ENCODE measurements at regions not wholly inside any gene's neighbourhood (a gene's known extent, or its start where the extent isn't known, plus 50 kb on each side); places are given as distances from the start of the nearest gene placed in this dataset.

- no peak for DNase-seq (ENCODE audit: low spot score in 2 of 2)
- intact Hi-C loops (cut with DNase I; ENCODE audit: low total_unique reads): no loop called here
- TF ChIP-seq CTCF (IDR thresholded peaks at IDR 0.05): no peak
- no peak for TF ChIP-seq POLR2A (IDR thresholded peaks at IDR 0.05)
- H3K4me3 ChIP-seq (ENCODE audit: low read depth, poor library complexity, severe bottlenecking): no peak overlapping the region
- WGBS, 2 donors: 87 to 92% methylated on average over 2 of the region's 2 CpGs
Measured at GRCh38 chr14:43207189-43207588, 1299.9 kb downstream of the FSCB start.

- intact Hi-C loops (cut with DNase I; ENCODE audit: low total_unique reads): no loop called here
- H3K4me3 ChIP-seq (ENCODE audit: low read depth, poor library complexity, severe bottlenecking): no peak overlapping the region
- TF ChIP-seq POLR2A (IDR thresholded peaks at IDR 0.05): no peak
- TF ChIP-seq CTCF (IDR thresholded peaks at IDR 0.05): no peak
- no peak for DNase-seq (ENCODE audit: low spot score in 2 of 2)
- 39 to 55% methylated on average over 2 of the region's 2 CpGs for WGBS, 2 donors
Measured at GRCh38 chr14:43204816-43205215, 1302.3 kb downstream of the FSCB start.

DNA sequence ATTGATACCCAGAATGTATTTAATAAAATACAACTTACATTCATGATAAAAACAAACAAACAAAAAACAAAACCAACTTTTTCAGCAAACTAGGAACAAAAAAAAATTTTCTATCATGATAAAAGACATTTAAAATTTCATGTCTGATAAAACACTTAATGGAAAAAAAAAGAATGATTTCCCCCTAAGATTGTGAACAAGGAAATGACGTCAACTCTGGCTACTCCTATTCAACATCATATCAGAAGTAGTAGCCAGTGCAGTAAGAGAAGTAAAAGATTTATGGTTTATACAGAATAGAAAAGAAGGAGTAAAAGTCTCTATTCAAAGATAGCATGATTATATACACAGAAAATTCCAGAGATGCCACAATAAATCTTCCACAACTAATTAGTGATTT is 1306.6 kb downstream of the FSCB start:
- no peak for TF ChIP-seq CTCF (IDR thresholded peaks at IDR 0.05)
- no peak for TF ChIP-seq POLR2A (IDR thresholded peaks at IDR 0.05)
- intact Hi-C loops (cut with DNase I; ENCODE audit: low total_unique reads): no loop called here
- no peak for DNase-seq (ENCODE audit: low spot score in 2 of 2)
- H3K4me3 ChIP-seq (ENCODE audit: low read depth, poor library complexity, severe bottlenecking): no peak overlapping the region
- WGBS, 2 donors: 66 to 79% methylated on average over 1 of the region's 1 CpG

DNA sequence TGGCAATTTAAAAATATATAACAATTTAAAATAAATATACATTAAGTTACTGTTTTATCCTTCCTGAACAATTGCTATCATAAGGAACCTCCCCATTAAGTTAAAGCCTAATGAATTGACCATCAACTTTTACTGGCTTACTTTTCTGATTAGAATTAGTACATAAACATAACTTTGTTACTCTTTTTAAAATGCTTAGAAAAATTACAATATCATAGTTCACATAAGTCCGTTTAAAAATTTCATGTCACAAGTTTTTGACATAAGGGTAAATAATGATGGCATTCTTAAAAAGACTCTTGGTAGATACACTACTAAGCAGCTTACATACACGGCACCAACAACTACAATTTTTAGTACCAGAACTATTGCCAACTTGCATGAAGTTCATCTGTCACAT is 1308.6 kb downstream of the FSCB start:
- 90% methylated on average over 2 of the region's 2 CpGs for WGBS, 2 donors
- TF ChIP-seq CTCF (IDR thresholded peaks at IDR 0.05): no peak
- no peak for TF ChIP-seq POLR2A (IDR thresholded peaks at IDR 0.05)
- intact Hi-C loops (cut with DNase I; ENCODE audit: low total_unique reads): no loop called here
- DNase-seq (ENCODE audit: low spot score in 2 of 2): no peak
- H3K4me3 ChIP-seq (ENCODE audit: low read depth, poor library complexity, severe bottlenecking): no peak overlapping the region

GRCh38 chr14:43184540-43184939 is 1322.5 kb downstream of the FSCB start:
- intact Hi-C loops (cut with DNase I; ENCODE audit: low total_unique reads): loop anchor here (5.0 kb wide), 1 partner anchor 308 kb away; no protein-coding TSS in a partner anchor
- H3K4me3 ChIP-seq (ENCODE audit: low read depth, poor library complexity, severe bottlenecking): no peak overlapping the region
- DNase-seq (ENCODE audit: low spot score in 2 of 2): no peak
- TF ChIP-seq POLR2A (IDR thresholded peaks at IDR 0.05) (no peak), CTCF (IDR thresholded peaks at IDR 0.05) (no peak)
- WGBS, 2 donors: 77 to 85% methylated on average over 3 of the region's 3 CpGs

DNA sequence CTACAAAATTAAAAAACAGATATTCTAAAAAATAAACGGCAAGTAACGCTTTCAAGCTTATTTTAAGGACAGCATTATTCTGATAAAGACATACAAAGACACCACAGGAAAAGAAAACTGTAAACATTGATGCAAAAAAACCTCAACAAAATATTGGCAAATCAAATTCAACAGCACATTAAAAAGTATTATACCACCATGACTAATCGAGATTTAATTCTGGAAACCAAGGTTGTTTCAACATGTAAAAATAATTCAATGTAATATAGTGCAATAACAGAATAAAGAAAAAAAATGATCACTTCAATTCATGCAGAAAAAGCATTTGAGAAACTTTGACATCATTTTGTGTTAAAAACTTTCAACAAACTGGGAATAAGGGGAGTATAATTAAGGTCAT is 1323.2 kb downstream of the FSCB start:
- DNase-seq (ENCODE audit: low spot score in 2 of 2): no peak
- WGBS, 2 donors: 91 to 93% methylated on average over 3 of the region's 3 CpGs
- H3K4me3 ChIP-seq (ENCODE audit: low read depth, poor library complexity, severe bottlenecking): no peak overlapping the region
- TF ChIP-seq CTCF (IDR thresholded peaks at IDR 0.05) (no peak), POLR2A (IDR thresholded peaks at IDR 0.05) (no peak)
- intact Hi-C loops (cut with DNase I; ENCODE audit: low total_unique reads): loop anchor here (5.0 kb wide), 1 partner anchor 308 kb away; no protein-coding TSS in a partner anchor

All from lower leg skin (tissue), 4 donors.